ENCODE measurements at regions not wholly inside any gene's neighbourhood (a gene's known extent, or its start where the extent isn't known, plus 50 kb on each side); places are given as distances from the start of the nearest gene placed in this dataset.
A peak's percentile ranks its signal among the peaks of the same experiment; 100 is the strongest.

- peak; percentile 79 for DNase-seq (ENCODE audit: low read depth)
These were observed 201.7 kb upstream of the NLRP1 start for GRCh38 chr17:5785867-5786509.

GRCh38 chr17:5786510-5786875 is 202.2 kb upstream of the NLRP1 start:
- DNase-seq (ENCODE audit: low read depth) = no peak

- peak; percentile 96 for DNase-seq (ENCODE audit: low read depth)
These were observed 204.1 kb upstream of the NLRP1 start for GRCh38 chr17:5788266-5788900.

GRCh38 chr17:5789528-5789927 is 205.2 kb upstream of the NLRP1 start:
- no peak for DNase-seq (ENCODE audit: low read depth)

GRCh38 chr17:5793157-5793556 is 208.8 kb upstream of the NLRP1 start:
- no peak for DNase-seq (ENCODE audit: low read depth)

- peak; percentile 58 for DNase-seq (ENCODE audit: low read depth)
These were observed 209.6 kb upstream of the NLRP1 start for GRCh38 chr17:5793899-5794298.

- DNase-seq (ENCODE audit: low read depth) = no peak
These were observed 210.1 kb upstream of the NLRP1 start for GRCh38 chr17:5794385-5794784.

- no peak for DNase-seq (ENCODE audit: low read depth)
These were observed 210.7 kb upstream of the NLRP1 start for GRCh38 chr17:5794881-5795506.

- no peak for DNase-seq (ENCODE audit: low read depth)
These were observed 213.2 kb upstream of the NLRP1 start for GRCh38 chr17:5797447-5798050.

- no peak for DNase-seq (ENCODE audit: low read depth)
These were observed 213.8 kb upstream of the NLRP1 start for GRCh38 chr17:5798094-5798493.

GRCh38 chr17:5800131-5800530 is 215.8 kb upstream of the NLRP1 start:
- DNase-seq (ENCODE audit: low read depth) = no peak

- peak; percentile 54 for DNase-seq (ENCODE audit: low read depth)
These were observed 216.3 kb upstream of the NLRP1 start for GRCh38 chr17:5800646-5801045.

- no peak for DNase-seq (ENCODE audit: low read depth)
These were observed 219.9 kb upstream of the NLRP1 start for GRCh38 chr17:5804251-5804650.

GRCh38 chr17:5809056-5809455 is 224.7 kb upstream of the NLRP1 start:
- no peak for DNase-seq (ENCODE audit: low read depth)

GRCh38 chr17:5809580-5810188 is 225.4 kb upstream of the NLRP1 start:
- no peak for DNase-seq (ENCODE audit: low read depth)

- no peak for DNase-seq (ENCODE audit: low read depth)
These were observed 228.3 kb upstream of the NLRP1 start for GRCh38 chr17:5812590-5812989.

- no peak for DNase-seq (ENCODE audit: low read depth)
These were observed 229.0 kb upstream of the NLRP1 start for GRCh38 chr17:5813357-5813756.

GRCh38 chr17:5815396-5815795 is 231.1 kb upstream of the NLRP1 start:
- DNase-seq (ENCODE audit: low read depth) = no peak

- no peak for DNase-seq (ENCODE audit: low read depth)
These were observed 232.3 kb upstream of the NLRP1 start for GRCh38 chr17:5816491-5817070.

GRCh38 chr17:5817475-5818395 is 233.4 kb upstream of the NLRP1 start:
- no peak for DNase-seq (ENCODE audit: low read depth)

- DNase-seq (ENCODE audit: low read depth) = no peak
These were observed 235.1 kb upstream of the NLRP1 start for GRCh38 chr17:5819396-5819795.
